GM12801 (cell line): ENCODE measurements at regions not wholly inside any gene's neighbourhood (a gene's known extent, or its start where the extent isn't known, plus 50 kb on each side); places are given as distances from the start of the nearest gene placed in this dataset.

Experiments used
- CTCF ChIP-seq: IDR thresholded peaks from one replicate; pipeline ENCODE4 v1.5.1; 2011; ENCODE audit warnings: control low read depth; ENCODE audit not compliant: insufficient read length; ENCODE audit errors: extremely low read depth

GRCh38 chr5:174895360-174895759 lies 171.0 kb downstream of the MSX2 start:
- TF ChIP-seq CTCF: no peak

GRCh38 chr5:174892742-174893141 lies 168.4 kb downstream of the MSX2 start:
- no peak for TF ChIP-seq CTCF

GRCh38 chr5:174877987-174878386 lies 153.6 kb downstream of the MSX2 start:
- no peak for TF ChIP-seq CTCF

- TF ChIP-seq CTCF: no peak
These were observed 147.9 kb downstream of the MSX2 start for GRCh38 chr5:174872271-174872670.

- TF ChIP-seq CTCF: no peak
These were observed 127.8 kb downstream of the MSX2 start for GRCh38 chr5:174852143-174852542.

- TF ChIP-seq CTCF: no peak
These were observed 126.3 kb downstream of the MSX2 start for GRCh38 chr5:174850565-174851169.

GRCh38 chr5:174849426-174849825 lies 125.0 kb downstream of the MSX2 start:
- no peak for TF ChIP-seq CTCF
